ENCODE measurements at regions not wholly inside any gene's neighbourhood (a gene's known extent, or its start where the extent isn't known, plus 50 kb on each side); places are given as distances from the start of the nearest gene placed in this dataset.

DNA sequence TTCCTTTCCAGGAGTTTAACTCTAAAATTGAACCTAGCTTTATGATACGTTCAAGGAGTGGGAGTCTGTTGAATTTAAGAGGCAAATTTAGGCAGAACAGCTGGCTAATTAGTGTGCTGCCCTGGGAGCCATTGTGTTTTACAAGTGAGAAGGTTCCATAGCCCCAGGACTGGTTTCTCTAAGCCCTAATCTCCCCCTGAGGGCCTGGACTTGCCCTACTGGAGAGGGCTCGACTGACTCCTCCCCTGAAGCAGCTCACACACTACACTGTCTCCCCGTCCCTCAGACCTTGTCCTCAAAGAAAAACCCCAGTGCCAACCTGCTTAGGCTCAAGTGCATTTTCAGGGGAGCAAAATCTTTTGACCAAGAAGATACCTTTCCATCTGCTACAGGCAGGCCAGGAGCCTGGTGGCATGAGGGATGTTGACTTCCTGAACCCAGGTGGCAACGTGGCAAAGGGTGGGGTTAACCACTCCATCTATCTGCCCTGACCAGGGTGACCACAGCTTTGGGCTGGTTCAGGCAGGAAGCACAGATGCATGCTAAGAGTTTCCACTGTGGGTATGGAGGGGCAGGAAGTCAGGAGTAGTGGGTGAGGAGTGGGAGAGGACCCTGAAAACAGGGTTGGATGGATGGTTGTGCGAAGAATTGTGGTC is 68.9 kb upstream of the CARD11 start:
- Histone ChIP-seq H3K9me2 (ENCODE audit: insufficient read depth, low read length) (no peaks in the 10 kb centered on the region), H3K36me3 (ENCODE audit: insufficient read depth, low read length) (no peaks in the 10 kb centered on the region), H3K4me3 (ENCODE audit: low read depth, low read length, poor library complexity, severe bottlenecking) (no peak overlapping the region), H3K9me3 (ENCODE audit: low read length) (no peaks in the 10 kb centered on the region), H4K20me1 (ENCODE audit: insufficient read depth, low read length) (no peaks in the 10 kb centered on the region), H2AFZ (ENCODE audit: low read length) (no peak overlapping the region), H3K79me2 (ENCODE audit: insufficient read depth, low read depth, low read length) (no peaks in the 10 kb centered on the region), H3K4me2 (ENCODE audit: low read length) (no peak overlapping the region), H3K27ac (ENCODE audit: low read depth, low read length, poor library complexity, severe bottlenecking) (no peak overlapping the region), H3K4me1 (ENCODE audit: insufficient read depth, low read length, poor library complexity, severe bottlenecking) (no peaks in the 10 kb centered on the region)
- TF ChIP-seq EZH2phosphoT487 (IDR thresholded peaks at IDR 0.05; ENCODE audit: borderline replicate concordance, low read depth, low read length) = no peak
- TF ChIP-seq, protein P1, sequence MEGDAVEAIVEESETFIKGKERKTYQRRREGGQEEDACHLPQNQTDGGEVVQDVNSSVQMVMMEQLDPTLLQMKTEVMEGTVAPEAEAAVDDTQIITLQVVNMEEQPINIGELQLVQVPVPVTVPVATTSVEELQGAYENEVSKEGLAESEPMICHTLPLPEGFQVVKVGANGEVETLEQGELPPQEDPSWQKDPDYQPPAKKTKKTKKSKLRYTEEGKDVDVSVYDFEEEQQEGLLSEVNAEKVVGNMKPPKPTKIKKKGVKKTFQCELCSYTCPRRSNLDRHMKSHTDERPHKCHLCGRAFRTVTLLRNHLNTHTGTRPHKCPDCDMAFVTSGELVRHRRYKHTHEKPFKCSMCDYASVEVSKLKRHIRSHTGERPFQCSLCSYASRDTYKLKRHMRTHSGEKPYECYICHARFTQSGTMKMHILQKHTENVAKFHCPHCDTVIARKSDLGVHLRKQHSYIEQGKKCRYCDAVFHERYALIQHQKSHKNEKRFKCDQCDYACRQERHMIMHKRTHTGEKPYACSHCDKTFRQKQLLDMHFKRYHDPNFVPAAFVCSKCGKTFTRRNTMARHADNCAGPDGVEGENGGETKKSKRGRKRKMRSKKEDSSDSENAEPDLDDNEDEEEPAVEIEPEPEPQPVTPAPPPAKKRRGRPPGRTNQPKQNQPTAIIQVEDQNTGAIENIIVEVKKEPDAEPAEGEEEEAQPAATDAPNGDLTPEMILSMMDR (conservative IDR thresholded peaks at IDR 0.05; ENCODE audit: low read length) = no peak
- intact Hi-C loops (cut with micrococcal nuclease; ENCODE audit: unreplicated experiment) = no loop called here
- BruUV-seq (replicated peaks) = no TSS peak
- ChIA-PET POLR2A (interaction anchor here (0.6 to 1.6 kb wide), 2 partner anchors 12 to 32 kb away, joined by 4 to 5 read pairs; no protein-coding TSS in a partner anchor), CTCF (ENCODE audit: unreplicated experiment) (no interaction called here)
- no peak for DNase-seq (ENCODE audit: low spot score)

DNA sequence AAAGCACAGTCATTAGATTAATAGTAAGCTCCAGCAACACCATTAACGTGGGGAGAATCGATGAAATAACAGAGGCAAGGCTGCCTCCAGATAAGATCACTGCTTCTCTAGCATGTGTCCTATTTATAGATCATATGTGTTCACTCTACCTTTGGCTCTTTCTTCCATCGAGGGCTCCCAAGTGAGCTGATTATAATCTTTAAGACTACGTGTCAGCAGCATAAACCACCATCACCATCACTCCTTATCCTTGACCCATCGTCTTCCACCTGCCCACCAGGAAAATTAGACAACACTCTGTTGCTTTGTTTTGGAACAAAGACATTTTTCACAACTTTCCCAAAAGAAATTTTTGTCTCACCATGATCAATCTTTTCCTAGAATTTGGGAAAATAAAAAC is 71.2 kb upstream of the CARD11 start:
- Histone ChIP-seq H3K79me2 (ENCODE audit: insufficient read depth, low read depth, low read length) (no peaks in the 10 kb centered on the region), H2AFZ (ENCODE audit: low read length) (no peak overlapping the region), H3K9me2 (ENCODE audit: insufficient read depth, low read length) (no peaks in the 10 kb centered on the region), H3K4me2 (ENCODE audit: low read length) (no peak overlapping the region), H3K36me3 (ENCODE audit: insufficient read depth, low read length) (no peaks in the 10 kb centered on the region), H3K27ac (ENCODE audit: low read depth, low read length, poor library complexity, severe bottlenecking) (no peak overlapping the region), H4K20me1 (ENCODE audit: insufficient read depth, low read length) (no peaks in the 10 kb centered on the region), H3K4me3 (ENCODE audit: low read depth, low read length, poor library complexity, severe bottlenecking) (no peak overlapping the region), H3K4me1 (ENCODE audit: insufficient read depth, low read length, poor library complexity, severe bottlenecking) (no peaks in the 10 kb centered on the region), H3K9me3 (ENCODE audit: low read length) (no peaks in the 10 kb centered on the region)
- POLR2A ChIA-PET = interaction anchor here (0.6 to 0.8 kb wide), 2 partner anchors 18 to 775 kb away, joined by 3 read pairs; no protein-coding TSS in a partner anchor
- CTCF ChIA-PET (ENCODE audit: unreplicated experiment) = no interaction called here
- no peak for DNase-seq (ENCODE audit: low spot score)
- no peak for TF ChIP-seq EZH2phosphoT487 (IDR thresholded peaks at IDR 0.05; ENCODE audit: borderline replicate concordance, low read depth, low read length)
- TF ChIP-seq, protein P1 (conservative IDR thresholded peaks at IDR 0.05; ENCODE audit: low read length) = no peak
- intact Hi-C loops (cut with micrococcal nuclease; ENCODE audit: unreplicated experiment) = no loop called here
- BruUV-seq (replicated peaks) = no TSS peak

DNA sequence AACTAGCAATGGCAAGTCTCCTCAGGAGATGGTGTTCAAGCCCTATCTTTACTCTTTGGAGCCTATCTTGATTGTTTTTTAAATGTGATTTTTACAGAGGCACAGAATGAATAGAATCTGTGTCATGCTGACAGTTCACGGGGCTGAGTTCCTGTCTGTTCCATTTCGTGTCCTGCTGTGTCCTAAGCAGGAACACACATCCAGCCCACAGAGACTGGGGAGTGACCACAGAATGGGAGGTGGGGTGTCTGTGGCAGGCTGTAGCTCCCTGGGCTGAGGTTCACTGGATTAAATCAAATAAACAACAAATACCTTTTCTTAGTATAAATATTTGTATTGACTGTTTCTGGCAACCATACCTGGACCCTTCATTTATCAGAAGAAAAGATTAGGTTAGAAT is 73.4 kb upstream of the CARD11 start:
- intact Hi-C loops (cut with micrococcal nuclease; ENCODE audit: unreplicated experiment) = no loop called here
- no TSS peak for BruUV-seq (replicated peaks)
- Histone ChIP-seq H3K4me1 (ENCODE audit: insufficient read depth, low read length, poor library complexity, severe bottlenecking) (no peaks in the 10 kb centered on the region), H3K4me2 (ENCODE audit: low read length) (no peak overlapping the region), H2AFZ (ENCODE audit: low read length) (no peak overlapping the region), H3K9me2 (ENCODE audit: insufficient read depth, low read length) (no peaks in the 10 kb centered on the region), H4K20me1 (ENCODE audit: insufficient read depth, low read length) (no peaks in the 10 kb centered on the region), H3K9me3 (ENCODE audit: low read length) (no peaks in the 10 kb centered on the region), H3K79me2 (ENCODE audit: insufficient read depth, low read depth, low read length) (no peaks in the 10 kb centered on the region), H3K27ac (ENCODE audit: low read depth, low read length, poor library complexity, severe bottlenecking) (no peak overlapping the region), H3K4me3 (ENCODE audit: low read depth, low read length, poor library complexity, severe bottlenecking) (no peak overlapping the region), H3K36me3 (ENCODE audit: insufficient read depth, low read length) (no peaks in the 10 kb centered on the region)
- no peak for DNase-seq (ENCODE audit: low spot score)
- TF ChIP-seq, protein P1 (conservative IDR thresholded peaks at IDR 0.05; ENCODE audit: low read length) = no peak
- TF ChIP-seq EZH2phosphoT487 (IDR thresholded peaks at IDR 0.05; ENCODE audit: borderline replicate concordance, low read depth, low read length) = no peak
- POLR2A ChIA-PET = no interaction called here
- CTCF ChIA-PET (ENCODE audit: unreplicated experiment) = no interaction called here
